AG04449 (cell line): ENCODE measurements at regions not wholly inside any gene's neighbourhood (a gene's known extent, or its start where the extent isn't known, plus 50 kb on each side); places are given as distances from the start of the nearest gene placed in this dataset.

ENCODE experiments used
- CTCF ChIA-PET: fragments of 350-600 bp; formaldehyde crosslinking; extraction: SDS; loops from one replicate; lab custom pipeline; 2021; ENCODE audit warnings: antibody characterized with exemption; lab: Yijun Ruan, JAX
- POLR2A ChIA-PET: fragments of 400-600, 350-600 bp; formaldehyde crosslinking; extraction: SDS; loops from one replicate; lab custom pipeline; 2020; ENCODE audit warnings: antibody characterized with exemption, inconsistent platforms; lab: Yijun Ruan, JAX
- DNase-seq: peaks from one replicate; pipeline ENCODE4 v3.0.0-alpha.2; 2010; ENCODE audit warnings: low read depth, low spot score
- H3K4me3 ChIP-seq: 2 replicates; pipeline ENCODE4 v1.5.1; 2011; ENCODE audit warnings: low read depth, mild to moderate bottlenecking, control low read depth, low read length
- TF ChIP-seq, protein P1 (sequence below): IDR thresholded peaks from one replicate; pipeline ENCODE4 v1.5.1; 2011; ENCODE audit warnings: mild to moderate bottlenecking, moderate library complexity, low read length, control low read depth, inconsistent platforms; ENCODE audit not compliant: insufficient read depth; ENCODE audit errors: missing control alignments

DNA sequence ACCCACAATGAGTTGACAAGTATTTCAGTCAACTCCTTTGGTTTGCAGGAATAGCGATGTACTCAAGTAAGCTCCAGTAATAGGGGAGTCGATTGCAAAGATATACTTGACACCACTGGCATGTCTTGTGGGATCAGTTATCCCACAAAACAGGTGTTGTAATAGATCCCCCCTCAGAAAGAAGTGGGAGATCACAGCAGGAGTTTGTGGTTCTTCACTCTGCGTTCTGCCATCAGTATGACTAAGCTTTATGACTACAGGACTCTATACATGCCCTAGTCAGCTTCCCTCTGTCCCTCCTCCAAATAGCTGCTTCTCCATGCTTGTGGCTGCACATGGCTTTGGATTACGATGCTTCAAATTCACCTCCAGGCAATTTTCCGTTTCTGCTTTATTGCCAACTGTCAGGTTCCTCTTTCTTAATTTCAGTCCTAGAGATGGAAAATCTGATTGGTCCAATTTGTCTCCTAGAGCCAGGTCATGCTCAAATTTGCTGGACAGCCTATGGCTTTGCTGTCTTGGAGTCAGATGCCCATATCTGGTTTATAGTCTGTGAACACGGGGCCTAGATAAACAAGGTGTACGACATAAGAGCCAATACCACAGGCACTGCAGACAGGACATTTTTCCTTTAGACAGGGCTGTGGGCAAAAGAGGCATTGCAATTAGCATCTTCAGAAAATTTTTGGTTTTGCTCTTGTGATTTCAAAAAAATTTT lies 221.7 kb downstream of the PAX3 start:
- H3K4me3 ChIP-seq = no peak overlapping the region
- ChIA-PET CTCF (no interaction called here), POLR2A (no interaction called here)
- TF ChIP-seq, protein P1, sequence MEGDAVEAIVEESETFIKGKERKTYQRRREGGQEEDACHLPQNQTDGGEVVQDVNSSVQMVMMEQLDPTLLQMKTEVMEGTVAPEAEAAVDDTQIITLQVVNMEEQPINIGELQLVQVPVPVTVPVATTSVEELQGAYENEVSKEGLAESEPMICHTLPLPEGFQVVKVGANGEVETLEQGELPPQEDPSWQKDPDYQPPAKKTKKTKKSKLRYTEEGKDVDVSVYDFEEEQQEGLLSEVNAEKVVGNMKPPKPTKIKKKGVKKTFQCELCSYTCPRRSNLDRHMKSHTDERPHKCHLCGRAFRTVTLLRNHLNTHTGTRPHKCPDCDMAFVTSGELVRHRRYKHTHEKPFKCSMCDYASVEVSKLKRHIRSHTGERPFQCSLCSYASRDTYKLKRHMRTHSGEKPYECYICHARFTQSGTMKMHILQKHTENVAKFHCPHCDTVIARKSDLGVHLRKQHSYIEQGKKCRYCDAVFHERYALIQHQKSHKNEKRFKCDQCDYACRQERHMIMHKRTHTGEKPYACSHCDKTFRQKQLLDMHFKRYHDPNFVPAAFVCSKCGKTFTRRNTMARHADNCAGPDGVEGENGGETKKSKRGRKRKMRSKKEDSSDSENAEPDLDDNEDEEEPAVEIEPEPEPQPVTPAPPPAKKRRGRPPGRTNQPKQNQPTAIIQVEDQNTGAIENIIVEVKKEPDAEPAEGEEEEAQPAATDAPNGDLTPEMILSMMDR = no peak
- DNase-seq = no peak

DNA sequence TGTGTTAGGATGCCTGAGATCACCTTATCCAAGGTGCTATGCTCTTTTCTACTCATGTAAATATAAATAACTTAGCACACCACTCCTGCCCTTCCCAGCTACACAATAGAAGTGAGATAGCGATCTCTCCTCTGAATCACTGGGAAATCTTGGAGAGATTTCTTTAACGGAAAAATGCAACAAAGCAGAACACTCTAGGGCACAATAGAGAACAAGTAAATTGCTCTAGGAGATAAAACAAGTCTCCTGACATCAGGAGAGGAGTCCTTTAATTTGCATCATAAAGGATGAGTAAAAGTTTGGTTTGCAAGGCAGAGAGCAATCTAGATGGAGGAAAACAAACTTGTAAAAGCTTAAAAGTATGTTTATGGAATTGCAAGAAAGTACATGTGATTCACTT lies 224.1 kb downstream of the PAX3 start:
- no peak for DNase-seq
- TF ChIP-seq, protein P1 = no peak
- H3K4me3 ChIP-seq = no peak overlapping the region
- ChIA-PET CTCF (interaction anchor here (1.3 kb wide), 1 partner anchor 17 kb away, joined by 3 read pairs; no protein-coding TSS in a partner anchor), POLR2A (no interaction called here)

DNA sequence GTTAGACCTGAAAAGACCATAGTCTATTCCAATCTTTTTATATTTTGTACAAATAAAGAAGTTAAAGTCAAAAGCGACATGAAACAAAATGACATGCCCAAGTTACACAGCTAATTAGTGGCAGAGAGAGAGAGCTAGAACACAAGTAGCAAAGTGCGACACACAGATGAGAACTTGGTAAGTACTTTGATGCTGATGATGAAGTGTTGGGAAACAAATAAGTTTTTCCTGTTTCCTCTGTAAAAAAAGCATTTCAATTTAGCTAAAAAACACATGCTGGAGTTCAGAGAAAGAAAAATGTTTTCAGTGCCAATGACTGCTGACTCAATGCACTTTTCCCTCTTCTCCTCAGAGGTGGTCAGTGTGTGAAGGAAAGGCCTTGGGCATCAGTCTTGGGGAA lies 226.9 kb downstream of the PAX3 start:
- no peak overlapping the region for H3K4me3 ChIP-seq
- ChIA-PET CTCF (interaction anchor here (1.1 kb wide), 1 partner anchor 16 kb away, joined by 3 read pairs; no protein-coding TSS in a partner anchor), POLR2A (no interaction called here)
- no peak for DNase-seq
- TF ChIP-seq, protein P1 = no peak

DNA sequence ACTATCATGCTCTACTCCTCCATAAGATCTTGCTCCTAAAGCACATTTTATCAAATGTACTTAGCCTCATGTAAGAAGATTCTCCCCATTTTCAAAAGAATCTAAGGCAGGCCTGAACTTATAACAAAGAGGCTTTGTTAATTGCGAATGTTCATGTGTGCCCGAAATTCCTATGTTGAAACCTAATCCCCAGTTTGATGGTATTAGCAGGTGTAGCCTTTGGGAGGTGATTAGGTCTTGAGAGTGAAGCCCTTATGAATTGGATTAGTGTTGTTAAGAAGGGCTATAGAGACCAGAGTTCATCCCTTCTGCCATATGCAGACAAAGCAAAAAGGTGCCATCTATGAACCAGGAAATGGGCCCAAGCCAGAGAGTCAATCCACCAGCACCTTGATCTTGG lies 234.5 kb downstream of the PAX3 start:
- no peak overlapping the region for H3K4me3 ChIP-seq
- POLR2A ChIA-PET = no interaction called here

DNA sequence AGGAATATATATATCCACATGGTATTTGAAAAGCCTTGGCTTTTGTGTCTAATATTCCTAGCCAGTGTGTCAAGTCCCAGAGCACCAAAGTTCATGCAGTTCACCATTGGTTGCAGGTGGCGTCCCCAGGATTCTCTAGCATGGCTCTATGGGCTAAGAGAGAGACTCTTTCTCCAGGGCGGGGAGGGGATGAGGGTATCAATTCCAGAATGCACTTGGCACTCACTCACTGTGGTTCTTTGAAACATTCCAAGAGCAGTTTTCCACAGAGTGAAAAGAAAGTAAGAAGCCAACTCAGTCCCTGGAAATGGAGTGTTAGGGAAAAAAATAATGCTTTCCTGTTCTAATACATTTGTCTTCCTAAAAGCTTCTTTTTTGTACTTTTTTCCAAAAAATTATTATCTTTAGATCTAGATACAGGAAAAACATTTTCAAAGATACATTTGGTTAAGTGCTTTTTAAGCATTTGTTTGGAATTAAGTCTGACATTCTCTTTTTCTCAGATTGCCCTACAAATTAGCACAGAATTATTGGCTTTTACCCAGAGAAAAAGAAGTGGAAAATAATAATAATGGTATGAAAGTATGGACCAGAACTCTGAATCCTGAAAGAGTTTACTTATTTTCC lies 239.9 kb downstream of the PAX3 start:
- POLR2A ChIA-PET = no interaction called here
- no peak for DNase-seq
- TF ChIP-seq, protein P1 = no peak
- H3K4me3 ChIP-seq = no peak overlapping the region
- CTCF ChIA-PET = interaction anchor here (0.9 to 3.3 kb wide), 7 partner anchors 11 to 565 kb away, joined by 3 to 38 read pairs (median 6); no protein-coding TSS in a partner anchor

More for the DNA sequence above, 234.5 kb downstream of the PAX3 start:
- CTCF ChIA-PET = no interaction called here
- DNase-seq = no peak
- TF ChIP-seq, protein P1 = no peak
